NCI-H187 treated with DMSO at 0.1 percent for 48 hours (cell line): ENCODE measurements at regions not wholly inside any gene's neighbourhood (a gene's known extent, or its start where the extent isn't known, plus 50 kb on each side); places are given as distances from the start of the nearest gene placed in this dataset.

Experiments
- DNase-seq: peaks from one replicate; lab custom pipeline; 2025; lab: John Stamatoyannopoulos, UW

- no peak for DNase-seq
Observed at GRCh38 chr7:118298771-118299170, 74.3 kb downstream of the ANKRD7 start.

GRCh38 chr7:118300177-118300576 is 75.7 kb downstream of the ANKRD7 start:
- no peak for DNase-seq

GRCh38 chr7:118304100-118304499 is 79.6 kb downstream of the ANKRD7 start:
- no peak for DNase-seq

- no peak for DNase-seq
Observed at GRCh38 chr7:118305671-118306070, 81.2 kb downstream of the ANKRD7 start.

GRCh38 chr7:118306771-118307170 is 82.3 kb downstream of the ANKRD7 start:
- DNase-seq = no peak

- no peak for DNase-seq
Observed at GRCh38 chr7:118311121-118311836, 86.8 kb downstream of the ANKRD7 start.

- DNase-seq = no peak
Observed at GRCh38 chr7:118312051-118312450, 87.5 kb downstream of the ANKRD7 start.

GRCh38 chr7:118312966-118313365 is 88.5 kb downstream of the ANKRD7 start:
- no peak for DNase-seq

- no peak for DNase-seq
Observed at GRCh38 chr7:118324790-118325449, 100.4 kb downstream of the ANKRD7 start.

GRCh38 chr7:118325450-118325808 is 100.9 kb downstream of the ANKRD7 start:
- no peak for DNase-seq

GRCh38 chr7:118327174-118327573 is 102.7 kb downstream of the ANKRD7 start:
- DNase-seq = no peak

GRCh38 chr7:118328505-118329211 is 104.2 kb downstream of the ANKRD7 start:
- no peak for DNase-seq

- DNase-seq = no peak
Observed at GRCh38 chr7:118330388-118330787, 105.9 kb downstream of the ANKRD7 start.

GRCh38 chr7:118346748-118347147 is 122.2 kb downstream of the ANKRD7 start:
- no peak for DNase-seq

- DNase-seq = no peak
Observed at GRCh38 chr7:118349604-118350003, 125.1 kb downstream of the ANKRD7 start.

- no peak for DNase-seq
Observed at GRCh38 chr7:118350260-118350659, 125.8 kb downstream of the ANKRD7 start.

GRCh38 chr7:118352867-118353453 is 128.5 kb downstream of the ANKRD7 start:
- no peak for DNase-seq

GRCh38 chr7:118366363-118366762 is 141.9 kb downstream of the ANKRD7 start:
- no peak for DNase-seq

GRCh38 chr7:118368958-118369357 is 144.5 kb downstream of the ANKRD7 start:
- no peak for DNase-seq

GRCh38 chr7:118369987-118370386 is 145.5 kb downstream of the ANKRD7 start:
- no peak for DNase-seq

- DNase-seq = no peak
Observed at GRCh38 chr7:118372530-118372929, 148.0 kb downstream of the ANKRD7 start.

GRCh38 chr7:118389629-118390028 is 165.1 kb downstream of the ANKRD7 start:
- no peak for DNase-seq

GRCh38 chr7:118404211-118404610 is 179.7 kb downstream of the ANKRD7 start:
- no peak for DNase-seq
